Choroid plexus epithelial cell (primary cell): ENCODE measurements at regions not wholly inside any gene's neighbourhood (a gene's known extent, or its start where the extent isn't known, plus 50 kb on each side); places are given as distances from the start of the nearest gene placed in this dataset.

ENCODE experiments used
- DNase-seq: peaks from one replicate; pipeline ENCODE4 v3.0.0-alpha.2; 2010; ENCODE audit warnings: low read depth
- H3K4me3 ChIP-seq: 2 replicates; pipeline ENCODE4 v1.5.1; 2011; ENCODE audit warnings: low read depth, mild to moderate bottlenecking, control low read depth, low read length, moderate library complexity
- TF ChIP-seq, protein P1 (sequence below): conservative IDR thresholded peaks from 2 replicates; pipeline ENCODE4 v1.5.1; 2011; ENCODE audit warnings: low read depth, mild to moderate bottlenecking, control low read depth, inconsistent platforms, low read length, moderate library complexity

DNA sequence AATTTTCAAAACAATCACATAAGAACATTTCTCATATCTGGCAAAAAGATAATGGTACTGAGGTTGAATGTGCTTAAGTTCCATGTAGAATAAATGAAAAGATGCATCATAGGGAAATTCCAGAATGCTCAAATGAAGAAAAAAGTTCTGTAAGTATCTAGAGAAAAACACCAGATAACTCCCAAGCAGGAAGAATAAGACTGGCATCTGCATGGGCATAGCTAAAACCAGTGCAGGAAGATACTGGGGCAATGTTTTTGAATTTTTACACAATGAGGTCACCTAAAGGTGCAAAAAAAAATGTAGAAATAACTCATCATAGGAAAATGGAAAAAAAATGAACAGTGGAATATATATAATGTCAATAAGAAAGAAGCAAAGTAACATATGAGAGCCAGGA lies 275.2 kb downstream of the BAMBI start:
- H3K4me3 ChIP-seq = no peak overlapping the region
- TF ChIP-seq, protein P1, sequence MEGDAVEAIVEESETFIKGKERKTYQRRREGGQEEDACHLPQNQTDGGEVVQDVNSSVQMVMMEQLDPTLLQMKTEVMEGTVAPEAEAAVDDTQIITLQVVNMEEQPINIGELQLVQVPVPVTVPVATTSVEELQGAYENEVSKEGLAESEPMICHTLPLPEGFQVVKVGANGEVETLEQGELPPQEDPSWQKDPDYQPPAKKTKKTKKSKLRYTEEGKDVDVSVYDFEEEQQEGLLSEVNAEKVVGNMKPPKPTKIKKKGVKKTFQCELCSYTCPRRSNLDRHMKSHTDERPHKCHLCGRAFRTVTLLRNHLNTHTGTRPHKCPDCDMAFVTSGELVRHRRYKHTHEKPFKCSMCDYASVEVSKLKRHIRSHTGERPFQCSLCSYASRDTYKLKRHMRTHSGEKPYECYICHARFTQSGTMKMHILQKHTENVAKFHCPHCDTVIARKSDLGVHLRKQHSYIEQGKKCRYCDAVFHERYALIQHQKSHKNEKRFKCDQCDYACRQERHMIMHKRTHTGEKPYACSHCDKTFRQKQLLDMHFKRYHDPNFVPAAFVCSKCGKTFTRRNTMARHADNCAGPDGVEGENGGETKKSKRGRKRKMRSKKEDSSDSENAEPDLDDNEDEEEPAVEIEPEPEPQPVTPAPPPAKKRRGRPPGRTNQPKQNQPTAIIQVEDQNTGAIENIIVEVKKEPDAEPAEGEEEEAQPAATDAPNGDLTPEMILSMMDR = no peak
- DNase-seq = no peak

DNA sequence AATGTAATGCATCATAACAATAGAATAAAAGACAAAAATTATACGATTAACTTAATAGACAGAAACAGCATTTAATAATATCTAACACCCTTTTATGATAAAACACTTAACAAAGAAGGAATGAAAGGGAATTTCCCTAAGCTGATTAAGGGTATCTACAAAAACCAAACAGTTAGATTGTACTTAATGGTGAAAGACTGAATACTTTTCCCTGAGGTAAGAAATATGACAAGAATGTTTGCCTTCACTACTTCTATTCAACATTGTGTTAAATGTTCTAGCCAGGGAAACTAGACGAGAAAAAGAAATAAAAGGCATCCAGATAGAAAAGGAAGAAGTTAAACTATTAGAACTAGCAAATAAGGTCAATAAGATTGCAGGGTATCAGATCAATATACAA lies 276.9 kb downstream of the BAMBI start:
- TF ChIP-seq, protein P1 = no peak
- peak; percentile 66 for DNase-seq
- H3K4me3 ChIP-seq = no peak overlapping the region

DNA sequence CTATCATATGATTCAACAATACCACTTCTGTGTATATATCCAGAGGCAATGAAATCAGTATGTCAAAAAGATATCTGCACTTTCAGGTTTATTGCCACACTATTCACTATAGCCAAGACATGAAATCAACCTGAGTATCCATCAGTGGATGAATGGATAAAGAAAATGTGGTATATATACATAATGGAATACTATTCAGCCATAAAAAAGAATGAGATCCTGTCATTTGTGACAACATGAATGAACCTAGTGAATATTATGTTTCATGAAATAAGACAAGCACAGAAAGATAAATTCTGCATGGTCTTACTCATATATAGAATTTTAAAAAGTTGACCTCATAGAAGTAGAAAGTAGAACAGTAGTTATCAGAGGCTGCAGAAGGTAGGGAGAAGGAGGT lies 281.1 kb downstream of the BAMBI start:
- H3K4me3 ChIP-seq = no peak overlapping the region
- DNase-seq = no peak
- TF ChIP-seq, protein P1 = no peak

DNA sequence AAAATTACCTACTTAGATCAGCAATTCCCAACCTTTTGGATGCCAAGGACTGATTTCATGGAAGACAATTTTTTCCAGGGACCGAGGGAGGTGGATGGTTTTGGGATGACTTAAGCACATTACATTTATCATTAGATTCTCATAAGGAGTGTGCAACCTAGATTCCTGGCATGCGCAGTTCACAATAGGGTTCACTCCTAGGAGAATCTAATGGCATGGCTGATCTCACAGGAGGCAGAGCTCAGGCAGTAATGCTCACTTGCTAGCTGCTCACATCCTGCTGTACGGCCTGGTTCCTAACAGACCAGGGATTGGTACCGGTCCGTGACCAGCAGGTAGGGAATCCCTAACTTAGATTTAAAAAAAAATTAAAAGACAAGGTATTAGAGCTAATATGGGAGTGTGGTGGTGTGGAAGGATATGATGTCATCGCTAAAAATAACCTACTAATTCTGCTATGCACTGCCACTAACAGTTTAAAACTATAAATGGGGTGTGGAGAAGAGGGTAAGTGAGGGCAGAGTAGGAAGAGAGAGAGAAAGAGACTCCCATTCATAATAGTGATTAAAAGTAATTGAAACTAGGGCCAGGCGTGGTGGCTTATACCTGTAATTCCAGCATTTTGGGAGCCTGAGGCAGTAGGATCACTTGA lies 282.7 kb downstream of the BAMBI start:
- TF ChIP-seq, protein P1 = no peak
- no peak overlapping the region for H3K4me3 ChIP-seq
- DNase-seq = no peak

DNA sequence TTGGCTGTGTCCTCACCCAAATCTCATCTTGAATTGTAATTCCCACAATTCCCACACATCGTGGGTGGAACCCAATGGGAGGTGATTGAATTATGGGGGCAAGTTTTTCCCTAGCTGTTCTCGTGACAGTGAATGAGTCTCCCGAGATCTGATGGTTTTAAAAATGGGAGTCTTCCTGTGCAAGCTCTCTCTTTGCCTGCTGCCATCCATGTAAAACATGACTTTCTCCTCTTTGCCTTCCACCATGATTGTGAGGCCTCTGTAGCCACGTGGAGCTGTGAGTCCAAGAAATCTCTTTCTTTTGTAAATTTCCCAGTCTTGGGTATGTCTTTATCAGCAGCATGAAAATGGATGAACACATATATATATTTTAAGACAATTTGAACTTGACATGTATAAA lies 285.4 kb downstream of the BAMBI start:
- no peak overlapping the region for H3K4me3 ChIP-seq
- TF ChIP-seq, protein P1 = no peak
- no peak for DNase-seq

DNA sequence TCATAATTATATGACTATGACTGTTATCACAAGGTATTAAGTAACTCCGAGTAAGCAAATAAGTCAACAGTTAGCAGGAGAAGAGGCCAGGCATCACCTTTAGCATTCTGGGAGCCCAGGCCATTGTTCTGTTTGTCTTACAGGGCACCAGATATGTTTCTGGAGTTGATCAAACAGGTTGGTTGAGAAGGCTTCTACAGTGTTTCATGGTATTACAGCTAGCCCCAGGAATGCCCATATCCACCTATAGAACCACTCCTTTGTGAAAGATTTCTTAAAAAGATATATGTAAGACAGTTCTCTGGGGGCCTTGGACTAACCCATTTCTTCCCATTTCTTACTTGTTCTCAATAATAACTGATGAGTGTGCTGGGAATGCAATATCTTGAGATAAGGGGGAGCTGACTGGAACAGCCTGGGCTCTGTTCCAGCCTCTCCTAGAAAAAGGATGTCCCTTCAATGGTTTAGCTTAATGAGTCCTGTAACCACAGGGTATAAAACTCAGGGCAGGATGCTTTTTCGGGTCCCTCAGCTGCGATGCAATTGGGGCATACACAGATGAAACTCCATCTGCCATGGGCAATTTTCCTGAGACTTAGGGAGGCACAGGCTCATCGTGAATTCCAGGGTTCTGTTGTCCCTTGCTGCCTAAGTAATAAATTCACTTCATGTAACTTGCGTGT lies 286.4 kb downstream of the BAMBI start:
- TF ChIP-seq, protein P1 = no peak
- no peak overlapping the region for H3K4me3 ChIP-seq
- DNase-seq = no peak

DNA sequence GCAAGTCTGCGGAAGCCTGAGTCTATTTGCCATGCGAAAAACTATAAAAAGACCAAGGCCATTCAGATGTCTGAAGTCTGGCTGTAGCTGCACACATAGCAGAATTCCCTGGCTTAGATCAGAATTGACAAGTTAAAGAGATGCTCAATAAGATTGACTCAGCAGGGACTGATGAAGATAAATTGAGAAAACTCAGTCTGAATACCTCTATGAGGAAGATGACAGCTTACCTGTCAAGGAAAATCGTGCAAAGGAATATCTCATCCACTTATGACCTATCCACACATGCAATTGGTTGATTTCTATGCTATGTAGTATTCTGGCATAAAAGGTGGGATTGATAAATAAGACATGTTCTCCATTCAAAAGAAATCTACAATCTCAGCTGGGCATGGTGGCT lies 288.6 kb downstream of the BAMBI start:
- DNase-seq = no peak
- H3K4me3 ChIP-seq = no peak overlapping the region
- TF ChIP-seq, protein P1 = no peak
